Right atrium auricular region (tissue), 2 donors: ENCODE measurements at regions not wholly inside any gene's neighbourhood (a gene's known extent, or its start where the extent isn't known, plus 50 kb on each side); places are given as distances from the start of the nearest gene placed in this dataset.
"Not testable (repeated sequence)": the region's sequence is repeated elsewhere in the genome, so short reads cannot be mapped to it uniquely, and the experiment has no call there.

Source experiments
- DNase-seq: peaks from one replicate; pipeline ENCODE4 v3.0.0-alpha.2; 2019; ENCODE audit warnings: low spot score
- H3K27ac ChIP-seq, 2 donors: fragments of 200-600 bp; sonication (generic); 1 replicate in 1 of 2; 2 replicates in 1 of 2; pipeline ENCODE4 v1.5.1; 2016 to 2019
- H3K27me3 ChIP-seq, 2 donors: fragments of 200-600 bp; sonication (generic); one replicate each; pipeline versions ENCODE4 v1.5.1 to v1.6.0; 2017 to 2019
- H3K36me3 ChIP-seq: fragments of 200-600 bp; sonication (generic); one replicate; pipeline ENCODE4 v1.5.1; 2016
- H3K4me1 ChIP-seq, 2 donors: fragments of 200-600 bp; sonication (generic); one replicate each; pipeline versions ENCODE4 v1.5.1 to v1.6.0; 2017 to 2019
- H3K4me3 ChIP-seq, 2 donors: fragments of 200-600 bp; sonication (generic); 1 replicate in 1 of 2; 2 replicates in 1 of 2; pipeline ENCODE4 v1.5.1; 2017 to 2019; ENCODE audit warnings: mild to moderate bottlenecking in 1 of 2, moderate library complexity in 1 of 2
- H3K9me3 ChIP-seq, 2 donors: fragments of 200-600 bp; sonication (generic); one replicate each; pipeline ENCODE4 v1.5.1; 2019
- CTCF ChIP-seq, 2 donors: fragments of 200-600 bp; sonication (generic); IDR thresholded peaks; one replicate each; pipeline ENCODE4 v1.5.1; 2019; ENCODE audit warnings: antibody characterized with exemption in 2 of 2

- TF ChIP-seq CTCF (IDR thresholded peaks at IDR 0.05) = no peak
- no peak overlapping the region for H3K27ac ChIP-seq
- no peaks in the 10 kb centered on the region for H3K27me3 ChIP-seq
- no peaks in the 10 kb centered on the region for H3K4me1 ChIP-seq
- no peak for DNase-seq
- H3K9me3 ChIP-seq = no peaks in the 10 kb centered on the region
- H3K36me3 ChIP-seq = no peaks in the 10 kb centered on the region
- no peak overlapping the region for H3K4me3 ChIP-seq
Measured at GRCh38 chr12:75644472-75645072, 133.2 kb upstream of the KRR1 start.

GRCh38 chr12:75643119-75643518 lies 131.7 kb upstream of the KRR1 start:
- not testable (repeated sequence) for H3K27me3 ChIP-seq, H3K4me3 ChIP-seq, H3K36me3 ChIP-seq, DNase-seq, H3K9me3 ChIP-seq, H3K27ac ChIP-seq, H3K4me1 ChIP-seq

GRCh38 chr12:75642226-75642625 lies 130.8 kb upstream of the KRR1 start:
- TF ChIP-seq CTCF (IDR thresholded peaks at IDR 0.05) = no peak
- no peaks in the 10 kb centered on the region for H3K36me3 ChIP-seq

GRCh38 chr12:75641031-75641780 lies 129.8 kb upstream of the KRR1 start:
- no peaks in the 10 kb centered on the region for H3K9me3 ChIP-seq
- no peak for TF ChIP-seq CTCF (IDR thresholded peaks at IDR 0.05)
- H3K36me3 ChIP-seq = no peaks in the 10 kb centered on the region
- H3K4me1 ChIP-seq = no peaks in the 10 kb centered on the region
- H3K4me3 ChIP-seq = no peak overlapping the region
- no peak for DNase-seq
- H3K27ac ChIP-seq = no peak overlapping the region
- H3K27me3 ChIP-seq = no peaks in the 10 kb centered on the region

More at GRCh38 chr12:75642226-75642625, 130.8 kb upstream of the KRR1 start:
- Histone ChIP-seq H3K4me3 (no peak overlapping the region), H3K27ac (no peak overlapping the region), H3K4me1 (no peaks in the 10 kb centered on the region), H3K9me3 (no peaks in the 10 kb centered on the region), H3K27me3 (no peaks in the 10 kb centered on the region)
- DNase-seq = no peak

- H3K27me3 ChIP-seq = no peaks in the 10 kb centered on the region
- H3K4me1 ChIP-seq = no peaks in the 10 kb centered on the region
- TF ChIP-seq CTCF (IDR thresholded peaks at IDR 0.05) = no peak
- no peaks in the 10 kb centered on the region for H3K36me3 ChIP-seq
- no peak for DNase-seq
- H3K9me3 ChIP-seq = no peaks in the 10 kb centered on the region
- H3K4me3 ChIP-seq = no peak overlapping the region
- no peak overlapping the region for H3K27ac ChIP-seq
Measured at GRCh38 chr12:75638792-75639191, 127.4 kb upstream of the KRR1 start.

GRCh38 chr12:75636607-75637006 lies 125.2 kb upstream of the KRR1 start:
- TF ChIP-seq CTCF (IDR thresholded peaks at IDR 0.05) = no peak
- Histone ChIP-seq H3K4me1 (no peaks in the 10 kb centered on the region), H3K36me3 (no peaks in the 10 kb centered on the region), H3K27me3 (no peaks in the 10 kb centered on the region), H3K27ac (no peak overlapping the region), H3K9me3 (no peaks in the 10 kb centered on the region), H3K4me3 (no peak overlapping the region)
- DNase-seq = no peak
